ENCODE measurements at regions not wholly inside any gene's neighbourhood (a gene's known extent, or its start where the extent isn't known, plus 50 kb on each side); places are given as distances from the start of the nearest gene placed in this dataset.

- TF ChIP-seq CTCF (IDR thresholded peaks at IDR 0.05; ENCODE audit: low read depth, low read length, poor library complexity, severe bottlenecking) (no peak), EZH2phosphoT487 (IDR thresholded peaks at IDR 0.05; ENCODE audit: borderline replicate concordance, low read length) (no peak)
Observed at GRCh38 chr6:19668710-19669109, 168.5 kb upstream of the ID4 start.
